Fibroblast of skin of left biceps (primary cell): ENCODE measurements at regions not wholly inside any gene's neighbourhood (a gene's known extent, or its start where the extent isn't known, plus 50 kb on each side); places are given as distances from the start of the nearest gene placed in this dataset.

Experiments
- DNase-seq, 2 experiments: peaks; one replicate each; pipeline ENCODE4 v3.0.0-alpha.2; 2013; ENCODE audit warnings: low read depth in 2 of 2

- DNase-seq, result no peak
Measured at GRCh38 chr21:28752131-28752530, 240.5 kb downstream of the LTN1 start.

GRCh38 chr21:28751176-28751575 lies 241.5 kb downstream of the LTN1 start:
- DNase-seq, result no peak

- no peak for DNase-seq
Measured at GRCh38 chr21:28750565-28750964, 242.1 kb downstream of the LTN1 start.

- DNase-seq, result no peak
Measured at GRCh38 chr21:28749536-28749935, 243.1 kb downstream of the LTN1 start.

DNA sequence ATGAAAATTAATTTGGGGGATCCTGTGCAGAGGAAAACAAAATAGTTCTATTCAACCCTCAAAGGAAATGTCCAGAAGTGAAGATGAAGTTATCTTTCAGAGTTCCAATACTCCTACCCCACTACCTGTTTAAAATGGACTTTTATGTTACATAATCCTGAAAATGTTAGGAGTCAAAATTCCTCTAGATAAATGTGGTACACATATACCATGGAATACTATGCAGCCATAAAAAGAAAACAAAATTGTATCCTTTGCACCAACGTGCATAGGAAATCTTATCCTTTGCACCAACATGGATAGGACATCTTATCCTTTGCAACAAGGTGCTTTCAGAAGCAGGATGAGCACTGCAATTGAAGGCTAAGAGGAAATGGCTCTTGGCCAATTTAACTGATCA lies 245.2 kb downstream of the LTN1 start:
- no peak for DNase-seq

DNA sequence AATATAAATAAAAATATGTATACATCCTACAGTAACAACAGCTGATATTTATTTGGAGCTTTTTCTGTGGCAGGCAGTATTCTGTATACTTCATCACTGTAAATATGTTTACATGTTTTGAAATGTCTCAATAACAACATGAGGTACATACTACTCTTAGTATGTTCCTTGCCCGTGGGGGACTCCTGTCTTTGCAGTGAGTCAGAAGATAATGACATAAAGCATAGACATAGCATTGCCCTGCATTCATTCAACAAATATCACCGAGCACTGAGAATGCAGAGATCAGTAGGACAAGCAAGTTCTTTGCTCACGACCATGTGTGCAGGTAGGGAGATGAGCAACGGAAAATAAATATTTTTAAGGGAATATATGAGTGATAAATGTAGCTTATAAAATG lies 246.5 kb downstream of the LTN1 start:
- no peak for DNase-seq

- DNase-seq, result peak; percentile 68 to 69
Measured at GRCh38 chr21:28745131-28746016, 247.3 kb downstream of the LTN1 start.

DNA sequence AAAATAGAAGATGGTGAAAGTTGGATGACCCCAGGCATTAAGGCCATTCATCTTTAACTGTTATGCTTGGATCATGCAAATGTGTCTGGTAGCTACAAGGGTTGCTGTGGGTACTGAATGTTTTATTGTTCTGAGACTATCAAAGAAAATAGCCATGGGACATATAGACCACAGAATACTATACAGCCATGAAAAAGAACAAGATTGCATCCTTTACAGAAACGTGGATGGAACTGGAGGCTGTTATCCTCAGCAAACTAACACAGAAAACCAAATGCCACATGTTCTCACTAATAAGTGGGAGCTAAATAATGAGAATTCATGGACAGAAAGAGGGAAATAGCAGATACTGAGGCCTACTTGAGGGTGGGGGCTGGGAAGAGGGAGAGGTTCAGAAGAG lies 249.0 kb downstream of the LTN1 start:
- no peak for DNase-seq

GRCh38 chr21:28742527-28742926 lies 250.2 kb downstream of the LTN1 start:
- peak in 1 of 2 experiments; percentile 63 for DNase-seq

GRCh38 chr21:28740125-28740524 lies 252.6 kb downstream of the LTN1 start:
- no peak for DNase-seq

- no peak for DNase-seq
Measured at GRCh38 chr21:28738882-28739281, 253.8 kb downstream of the LTN1 start.

GRCh38 chr21:28738420-28738704 lies 254.3 kb downstream of the LTN1 start:
- DNase-seq, result no peak

- no peak for DNase-seq
Measured at GRCh38 chr21:28737674-28738419, 254.8 kb downstream of the LTN1 start.

DNA sequence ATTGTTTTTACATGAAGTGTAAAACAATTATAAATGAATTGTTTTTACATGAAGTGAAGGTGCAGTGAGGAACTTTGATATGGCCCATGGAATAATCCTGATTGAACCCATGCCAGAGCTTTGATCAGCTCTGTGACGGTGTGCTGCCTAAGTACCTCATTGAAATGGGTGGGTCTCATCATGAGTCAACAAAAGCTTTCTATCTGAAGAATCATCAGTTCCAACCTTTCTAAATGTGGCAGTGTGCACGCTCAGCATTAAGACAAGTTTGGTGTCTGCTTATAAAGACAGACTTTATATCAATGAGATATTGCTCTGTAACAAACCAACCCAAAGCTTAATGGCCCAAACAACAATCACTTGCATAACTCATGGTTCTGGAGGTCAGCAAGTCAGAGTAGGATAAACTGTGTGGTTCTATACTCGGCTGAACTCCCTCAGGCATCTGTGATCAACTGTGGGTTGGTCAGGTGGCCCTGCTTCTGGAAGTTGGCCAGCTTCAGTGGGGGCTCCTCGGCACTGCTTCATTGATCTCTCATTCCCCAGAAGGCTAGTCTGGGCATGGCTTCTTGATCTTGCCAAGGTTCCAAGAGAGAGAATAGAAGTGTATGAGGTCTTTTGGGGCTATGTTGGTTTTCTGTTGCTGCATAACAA lies 258.0 kb downstream of the LTN1 start:
- DNase-seq, result no peak

- no peak for DNase-seq
Measured at GRCh38 chr21:28731700-28732321, 260.9 kb downstream of the LTN1 start.

- DNase-seq, result no peak
Measured at GRCh38 chr21:28729887-28730286, 262.8 kb downstream of the LTN1 start.

DNA sequence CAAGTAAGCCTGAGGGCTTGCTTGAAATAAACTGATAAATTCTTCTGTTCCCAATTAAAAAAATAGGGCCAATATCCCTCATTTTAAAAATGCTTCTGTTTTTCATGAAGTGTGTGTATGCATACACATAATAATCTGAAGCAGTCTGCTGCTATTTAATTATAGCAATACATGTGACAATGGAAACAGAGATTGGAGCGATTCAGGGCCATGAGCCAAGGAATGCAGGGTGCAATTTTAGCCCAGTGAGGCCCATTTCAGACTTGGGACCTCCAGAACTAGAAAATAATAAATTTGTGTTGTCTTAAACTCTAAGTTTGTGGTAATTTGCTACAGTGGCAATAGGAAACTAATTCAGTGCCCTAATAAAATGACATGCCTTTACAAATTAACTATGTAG lies 264.9 kb downstream of the LTN1 start:
- DNase-seq, result no peak

GRCh38 chr21:28725396-28725795 lies 267.3 kb downstream of the LTN1 start:
- DNase-seq, result no peak

GRCh38 chr21:28723646-28724045 lies 269.0 kb downstream of the LTN1 start:
- DNase-seq, result no peak

GRCh38 chr21:28719723-28720122 lies 273.0 kb downstream of the LTN1 start:
- no peak for DNase-seq

DNA sequence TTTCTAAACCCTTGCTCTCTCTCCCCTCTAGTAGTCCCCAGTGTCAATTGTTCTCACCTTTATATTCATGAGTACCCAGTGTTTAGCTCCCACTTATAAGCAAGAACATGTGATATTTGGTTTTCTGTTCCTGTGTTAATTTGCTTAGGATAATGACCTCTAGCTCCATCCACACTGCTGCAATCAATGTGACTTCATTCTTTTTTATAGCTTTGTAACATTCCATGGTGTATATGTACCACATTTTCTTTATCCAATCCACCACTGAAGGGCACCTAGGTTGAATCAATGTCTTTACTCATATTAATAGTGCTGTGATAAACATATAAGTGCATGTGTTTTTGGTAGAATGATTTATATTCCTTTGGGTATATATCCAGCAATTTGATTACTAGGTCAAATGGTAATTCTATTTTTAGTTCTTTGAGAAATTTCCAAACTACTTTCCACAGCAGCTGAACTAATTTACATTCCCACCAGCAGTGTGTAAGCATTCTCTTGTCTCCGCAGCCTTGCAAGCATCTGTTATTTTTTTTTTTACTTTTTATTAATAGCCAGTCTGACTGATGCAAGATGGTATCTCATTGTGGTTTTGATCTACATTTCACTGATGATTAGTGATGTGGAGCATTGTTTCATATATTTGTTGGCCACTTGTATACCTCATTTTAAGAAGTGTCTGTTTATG lies 277.8 kb downstream of the LTN1 start:
- peak; percentile 82 to 87 for DNase-seq

- DNase-seq, result peak in 1 of 2 experiments; percentile 35
Measured at GRCh38 chr21:28712411-28712810, 280.3 kb downstream of the LTN1 start.
